ENCODE measurements at regions not wholly inside any gene's neighbourhood (a gene's known extent, or its start where the extent isn't known, plus 50 kb on each side); places are given as distances from the start of the nearest gene placed in this dataset.
"Not testable (repeated sequence)": the region's sequence is repeated elsewhere in the genome, so short reads cannot be mapped to it uniquely, and the experiment has no call there.

GRCh38 chr15:88965097-88965496 is 51.9 kb upstream of the MFGE8 start:
- in situ Hi-C loops (cut with HindIII; ENCODE audit: low sequenced_read_pairs); DNase-seq (ENCODE audit: low spot score): not testable (repeated sequence)

DNA sequence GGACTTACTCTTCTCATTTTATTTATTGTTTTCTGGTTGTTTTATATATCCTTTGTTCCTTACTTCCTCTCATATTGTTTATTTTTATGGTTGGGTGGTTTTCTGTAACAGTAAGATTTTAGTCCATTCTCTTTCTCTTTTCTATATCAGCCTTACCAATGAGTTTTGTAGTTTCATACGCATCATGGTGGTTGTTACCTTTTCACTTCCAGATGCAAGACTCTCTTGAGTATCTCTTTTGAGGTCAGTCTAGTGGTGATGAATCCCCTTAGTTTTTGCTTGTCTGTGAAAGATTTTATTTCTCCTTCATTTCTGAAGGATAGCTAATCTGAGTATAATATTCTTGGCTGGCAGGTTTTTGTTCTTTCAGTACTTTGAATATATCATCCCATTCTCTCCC is 57.1 kb upstream of the MFGE8 start:
- DNase-seq (ENCODE audit: low spot score) = no peak
- in situ Hi-C loops (cut with HindIII; ENCODE audit: low sequenced_read_pairs) = no loop called here

- no peak for DNase-seq (ENCODE audit: low spot score)
- in situ Hi-C loops (cut with HindIII; ENCODE audit: low sequenced_read_pairs) = no loop called here
Observed at GRCh38 chr15:88974392-88974791, 61.2 kb upstream of the MFGE8 start.

- DNase-seq (ENCODE audit: low spot score) = no peak
- in situ Hi-C loops (cut with HindIII; ENCODE audit: low sequenced_read_pairs) = no loop called here
Observed at GRCh38 chr15:88975891-88976290, 62.7 kb upstream of the MFGE8 start.

DNA sequence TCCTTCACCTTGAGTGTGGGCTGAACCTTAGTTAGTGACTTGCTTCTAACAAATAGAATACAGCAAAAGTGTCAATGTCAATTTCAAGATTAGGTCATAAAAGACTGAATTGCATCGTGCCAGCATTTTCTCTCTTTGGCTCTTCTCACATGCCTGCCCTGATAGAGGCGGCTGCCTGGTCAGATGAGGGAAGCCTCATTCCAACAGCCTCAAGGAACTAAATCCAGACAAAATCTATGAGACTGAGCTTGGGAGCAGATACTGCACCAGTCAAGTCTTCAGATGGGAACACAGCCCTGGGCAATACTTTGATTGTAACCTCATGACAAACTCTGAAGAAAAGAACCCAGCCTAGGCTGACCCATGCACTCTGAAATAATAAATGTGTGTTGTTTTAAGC is 63.5 kb upstream of the MFGE8 start:
- no peak for DNase-seq (ENCODE audit: low spot score)
- in situ Hi-C loops (cut with HindIII; ENCODE audit: low sequenced_read_pairs) = no loop called here

DNA sequence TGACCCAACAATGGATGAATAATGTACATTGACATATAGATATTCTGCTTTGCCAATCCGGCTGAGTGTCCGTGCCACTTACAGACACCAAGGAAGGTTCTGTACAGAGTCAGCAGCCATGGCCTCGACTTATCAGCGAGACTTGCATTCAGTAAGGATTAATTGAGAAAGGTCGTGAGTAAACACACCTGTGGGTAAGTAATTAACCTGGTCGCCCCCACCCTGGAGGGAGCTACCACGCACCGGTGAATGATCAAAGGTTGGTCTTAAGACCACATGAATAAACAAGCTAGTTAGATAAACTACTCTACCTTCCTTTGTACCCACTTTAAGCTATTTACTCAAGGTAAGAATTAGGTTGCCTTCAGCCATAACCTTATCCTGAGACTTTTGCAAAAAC is 66.5 kb upstream of the MFGE8 start:
- DNase-seq (ENCODE audit: low spot score) = no peak
- in situ Hi-C loops (cut with HindIII; ENCODE audit: low sequenced_read_pairs) = no loop called here

DNA sequence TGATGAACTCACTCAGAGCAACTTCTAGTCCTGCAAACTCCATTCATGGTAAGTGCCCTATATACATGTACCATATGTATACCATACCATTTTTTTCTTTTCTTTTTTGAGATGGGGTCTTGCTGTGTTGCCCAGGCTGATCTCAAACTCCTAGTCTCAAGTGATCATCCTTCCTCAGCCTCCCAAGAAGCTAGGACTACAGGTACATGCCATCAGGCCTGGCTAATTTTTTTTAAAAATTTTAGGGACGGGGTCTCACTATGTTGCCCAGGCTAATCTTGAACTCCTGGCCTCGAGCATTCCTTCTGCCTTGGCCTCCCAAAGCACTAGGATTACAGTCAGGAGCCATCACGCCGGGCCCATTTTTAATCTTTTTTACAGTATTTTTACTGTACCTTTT is 67.3 kb upstream of the MFGE8 start:
- in situ Hi-C loops (cut with HindIII; ENCODE audit: low sequenced_read_pairs) = no loop called here
- DNase-seq (ENCODE audit: low spot score) = no peak

DNA sequence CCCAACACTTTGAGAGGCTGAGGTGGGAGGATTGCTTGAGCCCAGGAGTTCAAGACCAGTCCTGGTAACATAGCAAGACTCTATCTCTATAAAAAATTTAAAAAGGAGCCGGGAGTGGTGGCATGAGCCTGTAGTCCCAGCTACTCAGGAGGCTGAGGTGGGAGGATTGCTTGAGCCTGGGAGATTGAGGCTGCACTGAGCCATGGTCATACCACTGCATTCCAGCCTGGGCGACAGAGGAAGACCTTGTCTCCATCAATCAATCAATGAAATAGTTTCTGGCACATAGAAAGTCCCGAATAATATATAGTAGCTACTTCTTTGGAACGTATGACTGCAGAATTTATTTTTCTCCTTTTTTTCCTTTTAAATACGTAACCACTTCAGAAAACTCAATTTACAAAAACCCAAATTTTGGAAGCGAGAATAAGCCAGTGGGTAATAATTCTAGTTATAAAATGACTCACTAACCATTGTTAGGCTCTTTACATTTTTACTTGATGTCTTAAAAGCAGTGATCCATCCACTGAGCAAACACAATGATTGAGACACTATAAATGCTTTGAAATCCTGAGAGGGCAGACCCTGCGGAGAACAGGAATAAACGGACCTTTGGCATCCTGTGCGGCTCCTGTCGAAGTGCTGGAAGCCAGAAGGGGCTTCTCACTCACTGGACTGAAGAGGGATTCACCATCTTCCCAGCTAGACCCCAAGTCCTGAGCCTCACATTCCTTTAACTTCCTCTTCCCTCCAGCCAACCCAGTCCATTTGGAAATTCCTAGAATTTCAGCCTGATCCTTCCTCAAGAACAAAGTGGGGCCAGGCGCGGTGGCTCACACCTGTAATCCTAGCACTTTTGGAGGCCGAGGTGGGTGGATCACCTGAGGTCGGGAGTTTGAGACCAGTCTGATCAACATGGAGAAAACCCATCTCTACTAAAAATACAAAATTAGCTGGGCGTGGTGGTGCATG is 68.4 kb upstream of the MFGE8 start:
- no peak for DNase-seq (ENCODE audit: low spot score)
- in situ Hi-C loops (cut with HindIII; ENCODE audit: low sequenced_read_pairs) = no loop called here

- peak; percentile 1 for DNase-seq (ENCODE audit: low spot score)
- in situ Hi-C loops (cut with HindIII; ENCODE audit: low sequenced_read_pairs) = no loop called here
Observed at GRCh38 chr15:88982304-88982945, 69.2 kb upstream of the MFGE8 start.

DNA sequence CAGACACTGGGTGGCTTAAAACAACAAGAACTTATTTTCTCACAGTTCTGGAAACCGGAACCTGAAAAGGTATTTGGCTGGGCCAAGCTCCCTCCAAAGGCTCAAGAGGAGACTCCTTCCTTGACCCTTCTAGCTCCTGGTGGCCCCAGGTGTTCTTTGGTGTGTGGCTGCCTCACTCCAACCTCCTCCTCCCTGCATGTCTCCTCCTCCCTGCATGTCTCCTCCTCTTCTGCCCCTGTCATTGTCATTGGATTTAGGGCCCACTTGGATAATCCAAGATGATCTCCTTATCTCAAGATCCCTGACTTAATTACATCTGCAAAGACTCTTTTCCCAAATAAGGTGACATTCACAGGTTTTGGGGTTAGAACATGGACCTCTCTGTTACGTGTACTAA is 69.8 kb upstream of the MFGE8 start:
- in situ Hi-C loops (cut with HindIII; ENCODE audit: low sequenced_read_pairs) = no loop called here
- no peak for DNase-seq (ENCODE audit: low spot score)

- DNase-seq (ENCODE audit: low spot score) = no peak
- in situ Hi-C loops (cut with HindIII; ENCODE audit: low sequenced_read_pairs) = no loop called here
Observed at GRCh38 chr15:88983861-88984429, 70.8 kb upstream of the MFGE8 start.

DNA sequence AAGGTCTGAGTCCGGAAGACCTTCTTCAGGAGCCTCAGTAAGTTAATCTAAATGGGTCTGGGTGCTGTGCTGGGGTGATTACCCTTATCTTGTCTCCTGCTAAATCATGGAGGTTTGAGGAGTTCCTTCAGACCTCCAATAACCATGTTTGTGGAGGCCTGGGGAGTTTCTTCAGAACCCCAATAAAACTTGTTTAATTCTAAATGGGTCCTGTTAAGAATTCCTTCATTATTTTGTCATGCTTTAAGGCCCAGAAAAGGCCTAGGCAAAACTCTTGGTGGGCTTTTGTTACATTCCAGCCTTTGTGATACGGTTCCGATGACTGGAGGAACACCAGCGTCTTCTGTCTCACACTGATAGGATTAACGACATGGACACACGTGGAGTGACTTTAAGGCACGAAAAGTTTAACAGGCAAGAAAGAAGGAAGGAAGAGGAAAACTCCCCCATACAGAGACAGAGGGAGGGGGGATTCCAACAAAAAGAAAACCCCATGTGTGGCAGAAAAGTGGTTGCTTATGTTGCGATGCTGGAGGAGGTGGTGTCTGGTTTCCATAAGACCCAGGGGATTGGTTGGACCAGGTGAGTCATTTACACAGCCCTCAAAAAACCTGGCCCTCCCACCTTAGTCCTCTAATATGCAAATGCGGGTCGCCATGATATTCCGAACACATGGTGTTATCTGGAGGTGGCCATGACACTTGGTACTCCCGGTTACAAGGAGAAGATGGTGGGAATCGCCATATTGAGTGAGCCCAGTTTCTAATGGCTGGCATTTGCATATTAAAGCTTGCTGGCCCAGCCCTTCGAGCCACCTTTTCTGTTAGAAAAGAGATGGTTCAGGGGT is 72.6 kb upstream of the MFGE8 start:
- in situ Hi-C loops (cut with HindIII; ENCODE audit: low sequenced_read_pairs) = no loop called here
- no peak for DNase-seq (ENCODE audit: low spot score)

- in situ Hi-C loops (cut with HindIII; ENCODE audit: low sequenced_read_pairs) = no loop called here
- DNase-seq (ENCODE audit: low spot score) = no peak
Observed at GRCh38 chr15:88986949-88987590, 73.9 kb upstream of the MFGE8 start.

DNA sequence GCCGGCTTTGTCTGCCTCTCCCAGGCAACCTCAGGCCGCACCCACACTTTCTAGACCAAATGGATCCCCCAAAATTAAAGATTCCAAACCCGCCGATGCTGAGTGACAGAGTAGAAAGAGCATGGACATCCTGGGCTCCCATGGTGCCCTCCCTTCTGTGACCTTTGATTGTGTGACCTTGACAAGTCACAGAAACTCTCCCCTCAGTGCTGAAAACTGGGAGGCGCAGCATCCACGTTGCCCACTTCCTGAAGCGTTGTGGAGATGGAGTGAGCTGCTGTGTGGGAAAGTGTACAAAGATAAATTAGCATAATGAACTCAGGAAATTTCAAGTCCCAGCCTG is 74.4 kb upstream of the MFGE8 start:
- in situ Hi-C loops (cut with HindIII; ENCODE audit: low sequenced_read_pairs) = no loop called here
- DNase-seq (ENCODE audit: low spot score) = no peak

GRCh38 chr15:88987934-88988671 is 74.9 kb upstream of the MFGE8 start:
- in situ Hi-C loops (cut with HindIII; ENCODE audit: low sequenced_read_pairs) = no loop called here
- DNase-seq (ENCODE audit: low spot score) = no peak

DNA sequence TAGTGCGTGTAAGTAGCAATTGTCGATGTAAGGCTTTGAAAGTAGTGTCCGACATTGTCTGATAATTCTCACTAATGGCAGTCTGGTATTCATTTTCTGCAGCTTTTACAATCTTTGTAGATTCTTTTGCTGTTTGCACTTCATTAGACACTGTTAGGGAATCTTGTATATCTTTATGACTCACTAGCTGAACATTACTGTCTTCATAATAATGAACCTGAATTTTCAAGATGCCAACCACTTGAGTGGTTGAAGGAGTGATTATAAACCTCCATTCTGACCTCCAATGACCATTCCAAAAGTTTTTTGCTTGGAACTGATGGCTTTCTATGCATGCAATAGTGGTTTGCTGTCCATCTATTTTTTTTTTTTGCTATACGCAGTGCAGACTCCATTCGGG is 76.4 kb upstream of the MFGE8 start:
- DNase-seq (ENCODE audit: low spot score) = no peak
- in situ Hi-C loops (cut with HindIII; ENCODE audit: low sequenced_read_pairs) = no loop called here

DNA sequence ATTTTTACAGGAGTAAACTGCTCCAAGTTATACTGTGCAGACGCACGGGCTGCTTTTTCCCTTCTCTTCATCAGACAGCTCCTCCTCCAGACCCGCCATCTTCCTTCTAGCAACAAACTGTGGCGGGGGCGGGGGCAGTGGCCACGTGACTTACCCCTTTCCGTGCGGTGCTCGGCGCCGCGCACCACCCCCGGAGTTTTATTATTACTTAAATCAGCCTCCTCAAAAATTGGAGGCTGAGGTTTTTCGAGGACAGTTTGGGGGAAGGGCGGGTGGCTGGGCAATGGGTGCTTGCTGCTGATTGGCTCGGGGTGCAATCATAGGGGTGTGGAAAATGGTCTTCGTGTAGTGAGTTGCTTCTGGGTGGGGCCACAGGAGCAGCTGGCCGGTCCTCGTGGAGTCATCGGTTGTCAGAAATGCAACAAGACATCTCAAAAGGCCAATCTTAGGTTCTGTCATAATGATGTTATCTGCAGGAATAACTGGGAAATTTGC is 77.1 kb upstream of the MFGE8 start:
- in situ Hi-C loops (cut with HindIII; ENCODE audit: low sequenced_read_pairs) = no loop called here
- DNase-seq (ENCODE audit: low spot score) = no peak

GRCh38 chr15:88992216-88992615 is 79.0 kb upstream of the MFGE8 start:
- peak; percentile 2 for DNase-seq (ENCODE audit: low spot score)
- in situ Hi-C loops (cut with HindIII; ENCODE audit: low sequenced_read_pairs) = no loop called here
